GM12892 (cell line): ENCODE measurements at regions not wholly inside any gene's neighbourhood (a gene's known extent, or its start where the extent isn't known, plus 50 kb on each side); places are given as distances from the start of the nearest gene placed in this dataset.

Source experiments
- POLR2A ChIP-seq: IDR thresholded peaks from 2 replicates; pipeline ENCODE4 v1.6.1; 2011; ENCODE audit warnings: low read depth, low read length, control low read depth
- TAF1 ChIP-seq: IDR thresholded peaks from 2 replicates; pipeline ENCODE4 v1.6.1; 2011; ENCODE audit warnings: low read depth, mild to moderate bottlenecking, control low read depth, low read length, borderline replicate concordance

DNA sequence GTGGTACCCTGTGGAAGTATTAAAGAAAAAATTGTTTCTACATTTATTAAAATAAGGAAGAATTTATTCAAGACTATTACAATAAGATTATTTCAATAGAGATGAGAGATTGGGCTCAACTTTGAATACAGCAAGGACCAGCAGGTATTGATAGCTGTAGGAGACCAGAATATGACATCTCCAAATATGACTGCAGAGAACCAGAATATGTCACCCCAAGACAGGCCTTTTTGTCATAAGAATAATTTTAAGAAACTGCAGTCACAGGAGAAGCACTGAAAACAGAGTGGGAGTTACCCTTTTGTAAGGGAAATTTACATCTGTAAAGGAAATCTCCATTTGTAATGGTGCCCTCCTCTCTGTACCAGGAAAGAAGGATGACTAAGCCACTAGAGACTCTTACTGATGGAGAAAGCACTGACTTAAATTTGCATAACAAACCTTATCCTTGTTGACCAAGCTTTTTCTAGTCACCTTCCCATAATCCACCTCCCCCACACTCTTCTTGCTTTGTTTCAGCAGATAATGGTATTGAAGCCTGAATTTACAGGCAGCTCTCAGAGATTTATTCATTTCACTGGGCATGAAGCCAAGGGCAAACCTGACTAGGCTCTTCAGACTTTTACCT is 145.1 kb upstream of the RMP24 start:
- TF ChIP-seq POLR2A (no peak), TAF1 (no peak)
